Upper lobe of right lung (tissue), 1 donor: ENCODE measurements at regions not wholly inside any gene's neighbourhood (a gene's known extent, or its start where the extent isn't known, plus 50 kb on each side); places are given as distances from the start of the nearest gene placed in this dataset.

Experiments used
- ATAC-seq: fragments of 200-7000 bp; cut with Tn5 transposase; one replicate; pipeline ENCODE4 v1.9.1; 2020; ENCODE audit warnings: mild to moderate bottlenecking, moderate library complexity
- DNase-seq: peaks from one replicate; pipeline ENCODE4 v3.0.0-alpha.2; 2020
- H3K27ac ChIP-seq: fragments of 200-600 bp; one replicate; pipeline ENCODE4 v1.8.0; 2022
- H3K27me3 ChIP-seq: fragments of 200-600 bp; one replicate; pipeline ENCODE4 v1.8.0; 2022; ENCODE audit warnings: mild to moderate bottlenecking
- H3K36me3 ChIP-seq: fragments of 200-600 bp; one replicate; pipeline ENCODE4 v1.8.0; 2022
- H3K4me1 ChIP-seq: fragments of 200-600 bp; one replicate; pipeline ENCODE4 v1.8.0; 2022
- H3K4me3 ChIP-seq: fragments of 200-600 bp; one replicate; pipeline ENCODE4 v1.8.0; 2022; ENCODE audit warnings: mild to moderate bottlenecking
- H3K9me3 ChIP-seq: fragments of 200-600 bp; one replicate; pipeline ENCODE4 v1.8.0; 2022
- intact Hi-C: fragments of 100-400 bp; cut with DNase I; formaldehyde crosslinking; loops from one replicate; pipeline ENCODE4 v1.11.0; 2022
- TF ChIP-seq, protein P1 (sequence below): fragments of 200-600 bp; IDR thresholded peaks from one replicate; pipeline ENCODE4 v1.8.0; 2022; ENCODE audit warnings: antibody characterized with exemption
- donor health status: DM: no; HTN: yes; CAD: no; lungs with severe emphysema.

DNA sequence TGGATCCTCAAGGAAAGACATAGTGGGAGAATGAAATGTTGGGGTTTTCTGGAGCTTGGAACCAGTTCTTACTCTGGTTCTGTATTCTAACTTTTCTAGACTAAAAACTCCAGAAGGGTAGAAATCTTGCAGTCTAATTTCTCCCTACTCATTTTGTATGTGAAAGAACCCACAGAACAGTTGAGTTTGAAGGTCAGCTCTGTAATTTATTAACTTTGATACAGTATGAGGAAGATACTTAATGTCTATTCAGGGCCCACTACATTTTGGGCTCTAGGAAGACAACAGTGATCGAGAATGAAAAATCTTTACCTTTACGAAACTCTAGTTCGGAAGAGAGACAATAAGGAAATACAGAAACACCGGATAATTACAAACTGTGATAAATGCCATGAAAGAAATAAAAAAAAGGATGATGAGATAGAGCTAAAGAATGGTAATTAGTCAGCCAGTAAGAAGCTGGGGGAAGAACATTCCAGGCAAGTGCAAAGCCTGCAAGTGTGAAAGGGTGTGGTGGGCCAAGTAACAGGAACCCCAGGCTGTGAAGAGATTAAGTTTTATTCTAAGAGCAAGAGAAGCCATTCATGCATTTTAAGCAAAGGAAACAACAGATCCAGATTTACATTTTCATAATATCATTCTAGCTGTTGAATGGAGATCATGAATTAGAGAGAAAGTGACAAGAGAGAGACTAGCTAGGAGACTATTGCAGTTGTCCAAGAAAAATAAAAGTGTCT, 159.9 kb upstream of the HMCN1 start:
- H3K27ac ChIP-seq: no peak overlapping the region
- H3K4me3 ChIP-seq: no peak overlapping the region
- DNase-seq: no peak
- H3K27me3 ChIP-seq: no peaks in the 10 kb centered on the region
- H3K4me1 ChIP-seq: no peaks in the 10 kb centered on the region
- ATAC-seq: no peak
- TF ChIP-seq, protein P1, sequence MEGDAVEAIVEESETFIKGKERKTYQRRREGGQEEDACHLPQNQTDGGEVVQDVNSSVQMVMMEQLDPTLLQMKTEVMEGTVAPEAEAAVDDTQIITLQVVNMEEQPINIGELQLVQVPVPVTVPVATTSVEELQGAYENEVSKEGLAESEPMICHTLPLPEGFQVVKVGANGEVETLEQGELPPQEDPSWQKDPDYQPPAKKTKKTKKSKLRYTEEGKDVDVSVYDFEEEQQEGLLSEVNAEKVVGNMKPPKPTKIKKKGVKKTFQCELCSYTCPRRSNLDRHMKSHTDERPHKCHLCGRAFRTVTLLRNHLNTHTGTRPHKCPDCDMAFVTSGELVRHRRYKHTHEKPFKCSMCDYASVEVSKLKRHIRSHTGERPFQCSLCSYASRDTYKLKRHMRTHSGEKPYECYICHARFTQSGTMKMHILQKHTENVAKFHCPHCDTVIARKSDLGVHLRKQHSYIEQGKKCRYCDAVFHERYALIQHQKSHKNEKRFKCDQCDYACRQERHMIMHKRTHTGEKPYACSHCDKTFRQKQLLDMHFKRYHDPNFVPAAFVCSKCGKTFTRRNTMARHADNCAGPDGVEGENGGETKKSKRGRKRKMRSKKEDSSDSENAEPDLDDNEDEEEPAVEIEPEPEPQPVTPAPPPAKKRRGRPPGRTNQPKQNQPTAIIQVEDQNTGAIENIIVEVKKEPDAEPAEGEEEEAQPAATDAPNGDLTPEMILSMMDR: no peak
- H3K36me3 ChIP-seq: no peaks in the 10 kb centered on the region
- peaks cover 16% of the 10 kb centered on the region for H3K9me3 ChIP-seq
- intact Hi-C loops: no loop called here

DNA sequence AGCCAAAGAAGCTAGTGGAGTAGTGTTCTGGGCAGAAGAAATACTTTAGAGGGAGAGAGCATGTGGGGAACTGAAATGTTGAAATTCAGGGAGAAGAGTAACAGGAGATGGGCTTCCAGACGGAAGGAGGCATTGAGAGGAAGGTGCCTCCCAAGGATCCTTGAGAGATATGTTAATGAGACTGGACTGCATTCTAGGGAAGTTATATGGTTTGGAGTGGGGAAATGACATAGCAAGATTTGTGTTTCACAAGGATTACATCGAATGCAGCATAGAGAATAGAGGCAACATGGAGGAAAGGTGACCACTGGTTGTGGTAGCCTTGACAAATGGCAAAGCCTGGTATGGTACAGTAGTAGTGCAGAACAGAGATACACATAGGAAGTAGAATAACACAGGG, 160.5 kb upstream of the HMCN1 start:
- ATAC-seq (peak; percentile 51), DNase-seq (no peak)
- H3K27me3 ChIP-seq: no peaks in the 10 kb centered on the region
- H3K4me3 ChIP-seq: no peak overlapping the region
- peaks cover 12% of the 10 kb centered on the region for H3K9me3 ChIP-seq
- H3K27ac ChIP-seq: no peak overlapping the region
- intact Hi-C loops: no loop called here
- H3K36me3 ChIP-seq: no peaks in the 10 kb centered on the region
- TF ChIP-seq, protein P1: no peak
- H3K4me1 ChIP-seq: no peaks in the 10 kb centered on the region

DNA sequence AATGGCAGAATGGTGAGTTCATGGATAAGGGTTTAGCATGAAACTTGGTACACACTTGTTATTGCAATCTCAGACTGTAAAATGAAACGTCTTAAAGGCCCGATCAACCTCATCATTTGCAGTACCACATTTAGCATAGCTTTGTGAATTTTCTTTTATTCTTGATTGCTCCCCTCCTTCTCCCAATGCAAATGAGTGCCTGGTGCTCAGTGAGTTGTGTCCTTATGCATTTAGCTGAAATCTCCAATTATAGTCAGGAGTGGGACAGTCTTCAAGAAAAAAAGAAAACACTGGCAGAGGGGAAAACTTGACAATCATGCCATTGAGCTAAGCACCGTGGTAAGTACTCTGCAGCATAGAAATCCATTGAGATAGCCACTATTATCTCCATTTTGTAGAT, 161.0 kb upstream of the HMCN1 start:
- Histone ChIP-seq H3K27ac (no peak overlapping the region), H3K4me1 (no peaks in the 10 kb centered on the region), H3K9me3 (peaks cover 7% of the 10 kb centered on the region), H3K27me3 (no peaks in the 10 kb centered on the region), H3K4me3 (no peak overlapping the region), H3K36me3 (no peaks in the 10 kb centered on the region)
- no peak for ATAC-seq
- intact Hi-C loops: no loop called here
- TF ChIP-seq, protein P1: no peak
- no peak for DNase-seq

DNA sequence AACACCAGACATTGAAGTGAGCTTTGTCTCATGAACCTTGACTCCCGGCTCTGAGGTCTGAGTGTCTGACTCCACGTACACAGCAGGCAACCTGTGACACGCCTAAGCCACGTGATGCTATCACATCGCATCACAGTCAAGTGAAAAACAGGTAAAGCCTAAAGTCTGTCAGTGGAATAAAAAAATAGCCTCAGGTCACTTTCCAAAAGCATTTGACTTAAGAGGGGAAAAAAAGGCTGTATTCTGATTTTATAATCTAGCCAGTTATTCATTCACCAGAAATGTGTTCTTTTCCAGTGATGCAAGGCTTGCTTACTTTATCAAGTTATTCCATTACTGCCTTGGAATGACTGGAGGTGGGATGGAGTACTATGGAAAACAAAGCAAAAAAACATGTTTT, 163.2 kb upstream of the HMCN1 start:
- intact Hi-C loops: no loop called here
- Histone ChIP-seq H3K4me3 (no peak overlapping the region), H3K27me3 (no peaks in the 10 kb centered on the region), H3K36me3 (no peaks in the 10 kb centered on the region), H3K9me3 (no peaks in the 10 kb centered on the region), H3K27ac (no peak overlapping the region), H3K4me1 (no peaks in the 10 kb centered on the region)
- ATAC-seq (no peak), DNase-seq (no peak)
- TF ChIP-seq, protein P1: no peak

DNA sequence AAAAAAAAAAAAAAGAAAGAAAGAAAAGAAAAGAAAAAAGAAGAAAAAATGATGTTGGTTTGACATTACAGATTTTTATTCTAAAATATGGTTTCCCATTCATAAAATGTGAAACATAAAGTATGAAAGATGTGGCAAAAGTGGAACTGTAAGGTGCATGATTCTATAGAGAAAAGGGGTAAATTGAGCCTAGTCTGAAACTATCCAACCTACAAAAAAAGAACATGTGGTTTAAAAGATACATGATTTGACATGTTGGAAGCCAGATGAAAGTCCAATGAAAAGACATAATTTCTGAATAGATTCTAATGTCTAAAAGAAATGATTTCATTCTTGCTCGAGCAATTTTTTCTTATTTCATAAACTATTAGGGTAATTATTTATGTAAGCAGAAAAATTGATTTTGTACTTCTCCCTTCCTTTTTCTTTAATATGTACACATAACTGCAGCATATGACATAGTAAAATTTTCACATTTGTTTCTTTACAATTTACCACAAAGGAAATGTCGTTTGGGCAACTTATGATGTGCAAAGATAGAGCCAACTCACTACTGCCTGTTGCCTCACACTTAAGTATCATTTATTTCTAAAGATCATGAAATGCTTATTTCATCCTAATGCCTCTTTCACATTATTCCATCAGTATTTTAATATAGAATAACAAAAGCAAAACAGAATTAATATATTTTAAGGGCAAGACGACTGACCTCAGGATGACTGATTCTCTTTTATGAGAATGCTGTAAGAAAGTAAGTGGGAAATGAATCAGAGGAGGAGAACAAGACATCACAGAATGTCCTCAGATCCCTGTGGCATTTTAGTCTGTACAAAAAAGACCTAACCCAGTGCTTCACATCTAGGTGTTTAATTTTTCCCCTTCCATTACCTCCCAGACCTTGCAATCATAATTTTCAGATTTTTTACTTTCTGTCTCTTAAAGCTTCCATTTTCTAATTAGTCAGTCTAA, 165.8 kb upstream of the HMCN1 start:
- Histone ChIP-seq H3K4me3 (no peak overlapping the region), H3K36me3 (no peaks in the 10 kb centered on the region), H3K27ac (no peak overlapping the region), H3K4me1 (no peaks in the 10 kb centered on the region), H3K27me3 (no peaks in the 10 kb centered on the region), H3K9me3 (no peaks in the 10 kb centered on the region)
- intact Hi-C loops: no loop called here
- DNase-seq (no peak), ATAC-seq (no peak)
- TF ChIP-seq, protein P1: no peak
